ENCODE measurements at regions not wholly inside any gene's neighbourhood (a gene's known extent, or its start where the extent isn't known, plus 50 kb on each side); places are given as distances from the start of the nearest gene placed in this dataset.

GRCh38 chr1:217009376-217009775 is 286.1 kb upstream of the ESRRG start:
- CTCF ChIA-PET: no interaction called here
- no peaks in the 10 kb centered on the region for H3K9me3 Mint-ChIP-seq
- intact Hi-C loops (cut with micrococcal nuclease): no loop called here
- DNase-seq (no peak), ATAC-seq (ENCODE audit: low read depth) (no peak)
- H3K4me1 Mint-ChIP-seq: no peaks in the 10 kb centered on the region
- H3K27ac Mint-ChIP-seq: no peak overlapping the region
- TF ChIP-seq CTCF (IDR thresholded peaks at IDR 0.05): no peak
- no peak overlapping the region for H3K4me3 Mint-ChIP-seq
- no peaks in the 10 kb centered on the region for H3K36me3 Mint-ChIP-seq (ENCODE audit: low read depth)
- POLR2A ChIA-PET: interaction anchor here (0.7 kb wide), 1 partner anchor 25 kb away, joined by 5 read pairs; no protein-coding TSS in a partner anchor
- no peaks in the 10 kb centered on the region for H3K27me3 Mint-ChIP-seq

- Mint-ChIP-seq H3K36me3 (ENCODE audit: low read depth) (no peaks in the 10 kb centered on the region), H3K4me1 (no peaks in the 10 kb centered on the region), H3K4me3 (no peak overlapping the region), H3K27ac (no peak overlapping the region), H3K9me3 (no peaks in the 10 kb centered on the region), H3K27me3 (no peaks in the 10 kb centered on the region)
- DNase-seq (no peak), ATAC-seq (ENCODE audit: low read depth) (no peak)
- POLR2A ChIA-PET: no interaction called here
- no peak for TF ChIP-seq CTCF (IDR thresholded peaks at IDR 0.05)
- intact Hi-C loops (cut with micrococcal nuclease): no loop called here
- CTCF ChIA-PET: no interaction called here
Observed at GRCh38 chr1:217004776-217005436, 281.7 kb upstream of the ESRRG start.

- no peaks in the 10 kb centered on the region for H3K36me3 Mint-ChIP-seq (ENCODE audit: low read depth)
- no peak overlapping the region for H3K4me3 Mint-ChIP-seq
- H3K27ac Mint-ChIP-seq: no peak overlapping the region
- H3K27me3 Mint-ChIP-seq: no peaks in the 10 kb centered on the region
- no peaks in the 10 kb centered on the region for H3K9me3 Mint-ChIP-seq
- DNase-seq: no peak
- intact Hi-C loops (cut with micrococcal nuclease): no loop called here
- ATAC-seq (ENCODE audit: low read depth): no peak
- ChIA-PET POLR2A (no interaction called here), CTCF (no interaction called here)
- TF ChIP-seq CTCF (IDR thresholded peaks at IDR 0.05): no peak
- no peaks in the 10 kb centered on the region for H3K4me1 Mint-ChIP-seq
Observed at GRCh38 chr1:217003355-217003754, 280.1 kb upstream of the ESRRG start.

GRCh38 chr1:216997831-216998230 is 274.6 kb upstream of the ESRRG start:
- no peak overlapping the region for H3K27ac Mint-ChIP-seq
- intact Hi-C loops (cut with micrococcal nuclease): no loop called here
- ChIA-PET POLR2A (no interaction called here), CTCF (no interaction called here)
- H3K9me3 Mint-ChIP-seq: peaks cover 2% of the 10 kb centered on the region
- TF ChIP-seq CTCF (IDR thresholded peaks at IDR 0.05): no peak
- no peaks in the 10 kb centered on the region for H3K27me3 Mint-ChIP-seq
- ATAC-seq (ENCODE audit: low read depth): no peak
- no peaks in the 10 kb centered on the region for H3K4me1 Mint-ChIP-seq
- no peak for DNase-seq
- no peaks in the 10 kb centered on the region for H3K36me3 Mint-ChIP-seq (ENCODE audit: low read depth)
- H3K4me3 Mint-ChIP-seq: no peak overlapping the region

- ChIA-PET POLR2A (no interaction called here), CTCF (no interaction called here)
- no peaks in the 10 kb centered on the region for H3K36me3 Mint-ChIP-seq (ENCODE audit: low read depth)
- H3K4me1 Mint-ChIP-seq: no peaks in the 10 kb centered on the region
- H3K27ac Mint-ChIP-seq: no peak overlapping the region
- no peak overlapping the region for H3K4me3 Mint-ChIP-seq
- intact Hi-C loops (cut with micrococcal nuclease): no loop called here
- ATAC-seq (ENCODE audit: low read depth) (no peak), DNase-seq (no peak)
- no peak for TF ChIP-seq CTCF (IDR thresholded peaks at IDR 0.05)
- H3K9me3 Mint-ChIP-seq: peaks cover 2% of the 10 kb centered on the region
- H3K27me3 Mint-ChIP-seq: no peaks in the 10 kb centered on the region
Observed at GRCh38 chr1:216997069-216997468, 273.8 kb upstream of the ESRRG start.

Data from activated B cell treated with CpG ODN at 0.5 μM for 24 hours (primary cell).